IPS-18a (cell line): ENCODE measurements at regions not wholly inside any gene's neighbourhood (a gene's known extent, or its start where the extent isn't known, plus 50 kb on each side); places are given as distances from the start of the nearest gene placed in this dataset.

Experiments used
- H3K27ac ChIP-seq: one replicate; pipeline ENCODE4 v1.5.1; 2013; ENCODE audit warnings: low read length
- H3K27me3 ChIP-seq: one replicate; pipeline ENCODE4 v1.6.1; 2013; ENCODE audit warnings: mild to moderate bottlenecking, low read length; ENCODE audit not compliant: control insufficient read depth, insufficient read depth
- H3K36me3 ChIP-seq: one replicate; pipeline ENCODE4 v1.6.1; 2013; ENCODE audit warnings: low read depth, low read length; ENCODE audit not compliant: control insufficient read depth
- H3K4me1 ChIP-seq: one replicate; pipeline ENCODE4 v1.6.1; 2013; ENCODE audit warnings: low read depth, low read length; ENCODE audit not compliant: control insufficient read depth
- H3K4me3 ChIP-seq: one replicate; pipeline ENCODE4 v1.5.1; 2013; ENCODE audit warnings: low read length
- H3K9ac ChIP-seq: one replicate; pipeline ENCODE4 v1.6.1; 2013; ENCODE audit warnings: mild to moderate bottlenecking, low read length, moderate library complexity
- H3K9me3 ChIP-seq: one replicate; pipeline ENCODE4 v1.6.1; 2013; ENCODE audit warnings: low read depth, low read length; ENCODE audit not compliant: control insufficient read depth

DNA sequence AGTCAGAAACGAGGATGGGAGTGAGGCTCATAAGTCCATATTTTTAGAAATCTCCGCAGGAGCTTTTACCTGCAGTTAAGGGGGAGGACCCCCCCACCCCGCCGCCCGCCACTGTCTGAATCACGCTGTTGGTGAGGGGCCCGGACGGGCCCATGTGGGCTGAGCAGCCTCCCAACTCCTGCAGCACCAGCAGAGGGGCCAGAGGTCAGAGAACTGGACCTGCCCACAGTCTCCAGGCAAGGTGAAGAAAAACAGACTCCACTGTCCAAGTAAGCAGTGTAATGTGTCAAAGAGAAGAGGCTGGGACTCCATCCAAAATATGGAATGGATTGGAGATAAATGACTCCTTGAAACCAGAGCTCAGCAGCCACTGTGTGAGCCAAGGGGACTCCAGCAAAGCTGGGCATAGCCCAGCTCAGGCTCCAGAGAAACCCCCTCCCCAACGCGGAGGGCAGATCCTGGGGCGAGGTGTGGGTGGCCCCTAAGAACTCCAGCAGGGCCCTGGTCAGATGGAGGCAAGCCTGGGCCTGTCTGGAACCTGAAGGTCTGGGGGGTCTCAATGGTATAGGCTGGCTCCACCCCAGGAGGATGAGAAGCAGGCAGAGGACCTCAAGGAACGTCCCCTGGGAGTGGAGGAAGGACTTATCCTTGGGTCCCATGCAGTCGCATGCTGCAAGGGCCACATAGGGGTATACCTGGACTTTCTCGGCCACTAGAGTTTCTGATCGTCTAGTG, 128.5 kb upstream of the TNS3 start:
- Histone ChIP-seq H3K4me1 (no peaks in the 10 kb centered on the region), H3K9ac (no peak overlapping the region), H3K9me3 (no peaks in the 10 kb centered on the region), H3K4me3 (no peak overlapping the region), H3K27me3 (no peaks in the 10 kb centered on the region), H3K27ac (no peak overlapping the region), H3K36me3 (no peaks in the 10 kb centered on the region)

- Histone ChIP-seq H3K27me3 (no peaks in the 10 kb centered on the region), H3K36me3 (no peaks in the 10 kb centered on the region), H3K4me3 (no peak overlapping the region), H3K4me1 (no peaks in the 10 kb centered on the region), H3K9me3 (no peaks in the 10 kb centered on the region), H3K9ac (no peak overlapping the region), H3K27ac (no peak overlapping the region)
These were observed 127.5 kb upstream of the TNS3 start for GRCh38 chr7:47709451-47709850.

DNA sequence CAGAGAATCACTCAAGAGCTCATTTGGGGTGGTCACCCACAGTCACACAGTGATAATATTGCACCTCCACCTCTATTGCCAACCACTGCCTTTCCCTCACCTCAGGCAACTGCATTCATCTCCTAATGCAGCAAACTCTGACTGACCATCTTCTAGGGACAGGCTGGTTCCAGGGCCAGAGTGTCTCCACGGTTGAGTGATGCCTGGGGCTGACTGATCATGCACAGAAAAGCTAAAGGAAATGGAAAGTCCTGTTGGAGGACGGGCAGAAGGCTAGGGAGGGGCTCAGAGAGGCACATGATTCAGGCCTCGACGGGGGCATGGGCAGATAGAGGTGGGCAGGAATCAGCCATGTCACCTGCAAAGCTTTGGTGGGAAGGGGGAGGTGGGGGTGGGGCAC, 127.1 kb upstream of the TNS3 start:
- H3K27ac ChIP-seq = no peak overlapping the region

DNA sequence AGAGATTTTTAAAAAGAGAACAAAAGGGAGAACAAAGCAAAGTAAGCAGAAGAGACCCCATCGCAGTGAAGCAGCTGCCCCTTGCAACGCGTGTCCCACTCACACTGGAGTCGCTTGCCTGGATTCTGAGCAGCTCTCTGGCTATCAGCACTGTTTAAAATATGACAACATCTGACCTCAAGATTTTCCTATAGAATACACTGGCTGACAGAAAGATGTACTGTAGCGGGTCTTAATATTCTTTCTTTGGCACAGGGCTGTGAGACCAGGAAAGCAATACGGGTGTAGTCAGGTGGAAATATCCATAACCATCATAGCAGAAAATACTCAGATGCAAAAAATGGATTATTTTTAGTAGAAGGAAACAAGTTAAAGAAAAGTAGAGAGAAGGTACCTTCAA, 125.7 kb upstream of the TNS3 start:
- Histone ChIP-seq H3K36me3 (no peaks in the 10 kb centered on the region), H3K4me3 (no peak overlapping the region)

More for the DNA sequence above, 127.1 kb upstream of the TNS3 start:
- Histone ChIP-seq H3K4me3 (no peak overlapping the region), H3K36me3 (no peaks in the 10 kb centered on the region), H3K9ac (no peak overlapping the region), H3K9me3 (no peaks in the 10 kb centered on the region), H3K27me3 (no peaks in the 10 kb centered on the region), H3K4me1 (no peaks in the 10 kb centered on the region)

DNA sequence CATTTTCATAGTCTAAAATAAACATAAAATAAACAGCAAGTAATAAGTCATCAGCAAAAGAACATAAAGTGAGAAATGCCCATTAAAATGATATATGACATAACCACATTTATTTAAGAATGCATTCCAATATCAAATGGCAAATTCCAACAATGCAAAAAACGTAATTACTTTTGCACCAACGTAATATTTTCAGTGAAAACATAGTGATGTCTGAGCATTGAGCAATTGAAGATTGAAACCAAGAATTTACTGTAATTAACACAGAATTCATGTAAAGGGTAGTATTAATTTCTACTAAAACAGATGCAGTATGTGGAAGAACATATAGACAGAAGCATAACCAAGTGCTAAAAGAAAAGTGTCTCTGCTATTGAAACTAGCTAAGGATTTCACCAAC, 123.0 kb upstream of the TNS3 start:
- H3K4me3 ChIP-seq = no peak overlapping the region
- H3K9me3 ChIP-seq = no peaks in the 10 kb centered on the region
- no peak overlapping the region for H3K27ac ChIP-seq
- H3K27me3 ChIP-seq = no peaks in the 10 kb centered on the region
- no peaks in the 10 kb centered on the region for H3K36me3 ChIP-seq
- H3K9ac ChIP-seq = no peak overlapping the region
- H3K4me1 ChIP-seq = no peaks in the 10 kb centered on the region

More for the DNA sequence above, 125.7 kb upstream of the TNS3 start:
- Histone ChIP-seq H3K27me3 (no peaks in the 10 kb centered on the region), H3K9ac (no peak overlapping the region), H3K4me1 (no peaks in the 10 kb centered on the region), H3K27ac (no peak overlapping the region), H3K9me3 (no peaks in the 10 kb centered on the region)

GRCh38 chr7:47702080-47702479, 120.2 kb upstream of the TNS3 start:
- Histone ChIP-seq H3K9me3 (no peaks in the 10 kb centered on the region), H3K36me3 (no peaks in the 10 kb centered on the region), H3K27me3 (no peaks in the 10 kb centered on the region), H3K9ac (no peak overlapping the region), H3K27ac (no peak overlapping the region), H3K4me1 (no peaks in the 10 kb centered on the region), H3K4me3 (no peak overlapping the region)

- H3K9me3 ChIP-seq = no peaks in the 10 kb centered on the region
- no peak overlapping the region for H3K9ac ChIP-seq
- no peaks in the 10 kb centered on the region for H3K27me3 ChIP-seq
- no peak overlapping the region for H3K4me3 ChIP-seq
- H3K27ac ChIP-seq = no peak overlapping the region
- H3K36me3 ChIP-seq = no peaks in the 10 kb centered on the region
- no peaks in the 10 kb centered on the region for H3K4me1 ChIP-seq
These were observed 116.5 kb upstream of the TNS3 start for GRCh38 chr7:47698386-47698785.

- H3K4me3 ChIP-seq = no peak overlapping the region
- H3K9ac ChIP-seq = no peak overlapping the region
- H3K27me3 ChIP-seq = no peaks in the 10 kb centered on the region
- H3K4me1 ChIP-seq = no peaks in the 10 kb centered on the region
- H3K9me3 ChIP-seq = no peaks in the 10 kb centered on the region
- no peak overlapping the region for H3K27ac ChIP-seq
- no peaks in the 10 kb centered on the region for H3K36me3 ChIP-seq
These were observed 115.6 kb upstream of the TNS3 start for GRCh38 chr7:47697543-47697942.

DNA sequence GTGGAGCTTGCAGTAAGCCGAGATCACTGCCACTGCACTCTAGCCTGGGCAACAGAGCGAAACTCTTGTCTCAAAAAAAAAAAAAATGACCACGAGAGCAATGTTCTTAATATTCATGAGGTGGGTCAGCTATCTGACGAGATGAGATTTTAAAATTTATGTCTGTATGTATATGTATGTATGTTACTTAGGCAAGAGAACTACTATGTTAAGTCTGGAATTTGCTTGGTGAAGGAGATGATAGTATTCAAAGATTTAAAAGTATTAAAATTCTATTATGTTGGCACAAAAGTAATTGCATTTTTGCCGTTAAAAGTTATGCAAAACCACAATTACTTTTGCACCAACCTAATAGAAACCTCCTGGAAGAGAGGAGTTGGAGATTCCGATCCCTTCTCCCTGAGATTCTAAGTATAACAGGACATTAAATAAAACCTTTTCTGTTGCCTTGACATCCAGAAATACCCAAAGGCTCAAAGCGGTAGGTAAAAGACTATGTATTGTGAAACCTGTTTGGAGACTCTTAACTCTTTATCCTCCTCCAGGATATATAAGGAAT, 114.3 kb upstream of the TNS3 start:
- no peaks in the 10 kb centered on the region for H3K27me3 ChIP-seq
- no peaks in the 10 kb centered on the region for H3K36me3 ChIP-seq
- no peak overlapping the region for H3K27ac ChIP-seq
- H3K4me3 ChIP-seq = no peak overlapping the region
- H3K4me1 ChIP-seq = no peaks in the 10 kb centered on the region
- no peak overlapping the region for H3K9ac ChIP-seq
- H3K9me3 ChIP-seq = no peaks in the 10 kb centered on the region

DNA sequence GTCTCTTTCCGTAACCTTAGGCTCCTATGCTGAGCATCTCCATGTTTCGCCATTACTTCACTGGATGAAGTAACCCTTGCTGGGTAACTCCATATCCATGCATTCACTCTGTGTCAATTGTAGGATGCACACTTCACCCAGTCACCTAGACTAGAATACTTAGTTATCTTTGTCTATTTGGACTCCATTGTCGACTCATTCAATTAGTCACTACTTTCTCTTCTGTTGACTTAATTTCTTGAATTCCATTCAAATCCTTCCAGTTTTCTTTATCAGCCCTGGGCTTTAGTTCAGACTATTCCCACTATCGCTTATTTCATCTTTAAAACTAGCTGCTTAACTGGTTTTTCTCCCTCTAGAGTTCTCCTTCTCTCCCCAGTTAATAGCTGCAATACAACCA, 111.3 kb upstream of the TNS3 start:
- Histone ChIP-seq H3K27ac (no peak overlapping the region), H3K36me3 (no peaks in the 10 kb centered on the region)

GRCh38 chr7:47691988-47692387, 110.1 kb upstream of the TNS3 start:
- H3K9ac ChIP-seq = no peak overlapping the region
- H3K4me1 ChIP-seq = no peaks in the 10 kb centered on the region
- H3K27ac ChIP-seq = no peak overlapping the region
- H3K9me3 ChIP-seq = no peaks in the 10 kb centered on the region
- no peak overlapping the region for H3K4me3 ChIP-seq
- H3K36me3 ChIP-seq = no peaks in the 10 kb centered on the region
- H3K27me3 ChIP-seq = no peaks in the 10 kb centered on the region

More for the DNA sequence above, 111.3 kb upstream of the TNS3 start:
- Histone ChIP-seq H3K4me1 (no peaks in the 10 kb centered on the region), H3K9ac (no peak overlapping the region), H3K4me3 (no peak overlapping the region), H3K9me3 (no peaks in the 10 kb centered on the region), H3K27me3 (no peaks in the 10 kb centered on the region)

DNA sequence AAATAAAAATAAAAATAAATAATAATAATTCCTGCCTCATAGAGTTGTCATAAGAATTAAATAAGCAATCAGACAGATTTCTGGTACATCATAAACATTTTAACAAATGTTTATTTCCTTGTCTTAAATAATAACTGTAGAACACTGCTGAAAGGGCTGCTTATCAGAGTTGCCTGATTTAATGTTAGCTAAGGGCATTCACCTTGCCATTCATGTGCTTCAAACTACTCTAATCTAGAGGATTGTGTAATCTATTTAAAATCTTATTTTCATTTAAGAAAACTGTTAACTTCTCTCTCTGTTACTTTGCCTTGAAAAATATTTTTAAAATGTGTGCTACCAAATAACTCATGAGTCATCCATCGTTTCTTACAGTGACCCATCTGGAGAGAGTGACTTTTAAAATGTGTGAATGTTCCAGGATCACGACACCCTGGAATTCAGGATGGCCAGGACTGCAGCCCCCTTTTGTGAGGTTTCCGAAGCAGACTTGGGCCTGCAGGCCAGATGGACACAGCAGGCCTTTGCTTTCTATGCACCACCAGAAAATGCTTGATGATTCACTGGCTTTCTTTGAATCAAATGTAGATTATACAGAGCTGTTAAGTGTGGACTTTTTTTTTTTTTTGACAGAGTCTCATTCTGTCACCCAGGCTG, 109.1 kb upstream of the TNS3 start:
- H3K36me3 ChIP-seq = no peaks in the 10 kb centered on the region
- no peak overlapping the region for H3K9ac ChIP-seq
- H3K4me1 ChIP-seq = no peaks in the 10 kb centered on the region
- no peak overlapping the region for H3K4me3 ChIP-seq
- H3K27me3 ChIP-seq = no peaks in the 10 kb centered on the region
- no peak overlapping the region for H3K27ac ChIP-seq
- H3K9me3 ChIP-seq = no peaks in the 10 kb centered on the region
